ENCODE measurements at regions not wholly inside any gene's neighbourhood (a gene's known extent, or its start where the extent isn't known, plus 50 kb on each side); places are given as distances from the start of the nearest gene placed in this dataset.

GRCh38 chr18:34627137-34627920 lies 82.8 kb upstream of the DTNA start:
- no peak overlapping the region for H4K5ac ChIP-seq (ENCODE audit: low read depth, low read length)
- no peak overlapping the region for H4K91ac ChIP-seq (ENCODE audit: insufficient read depth, low read depth, low read length)
- ChIA-PET POLR2A (ENCODE audit: unreplicated experiment) (no interaction called here), CTCF (interaction anchor here (0.6 kb wide), 1 partner anchor 236 kb away, joined by 3 read pairs; no protein-coding TSS in a partner anchor)
- TF ChIP-seq CHD1 (IDR thresholded peaks at IDR 0.05; ENCODE audit: low read depth, low read length), result no peak
- TF ChIP-seq MXI1 (IDR thresholded peaks at IDR 0.05; ENCODE audit: borderline replicate concordance, low read depth, low read length), result no peak
- no peak for TF ChIP-seq USF2 (IDR thresholded peaks at IDR 0.05; ENCODE audit: low read depth, low read length)
- TF ChIP-seq RFX5 (IDR thresholded peaks at IDR 0.05; ENCODE audit: low read depth, low read length), result no peak
- no peak for TF ChIP-seq FOS (IDR thresholded peaks at IDR 0.05; ENCODE audit: low read depth, low read length)
- TF ChIP-seq RAD21 (IDR thresholded peaks at IDR 0.05; ENCODE audit: low read length), result no peak
- no peak for TF ChIP-seq CTCF (conservative IDR thresholded peaks at IDR 0.05; ENCODE audit: low read depth, low read length)
- no peak for TF ChIP-seq POLR2A (IDR thresholded peaks at IDR 0.05; ENCODE audit: low read depth, low read length)
- no peak for TF ChIP-seq MAZ (IDR thresholded peaks at IDR 0.05; ENCODE audit: borderline replicate concordance, low read depth, low read length)
- TF ChIP-seq MAFK (IDR thresholded peaks at IDR 0.05; ENCODE audit: low read depth, low read length), result no peak
- no peak for TF ChIP-seq BHLHE40 (IDR thresholded peaks at IDR 0.05; ENCODE audit: low read depth, low read length)
- TF ChIP-seq NFE2L2 (IDR thresholded peaks at IDR 0.05; ENCODE audit: low read depth, low read length), result no peak
- TF ChIP-seq SMC3 (IDR thresholded peaks at IDR 0.05; ENCODE audit: low read depth, low read length), result no peak
- no peak for TF ChIP-seq CEBPB (IDR thresholded peaks at IDR 0.05; ENCODE audit: low read depth, low read length)
- H3K23ac ChIP-seq (ENCODE audit: low read depth, low read length), result no peak overlapping the region
- H2AK9ac ChIP-seq (replicated peaks; ENCODE audit: low read depth, low read length, poor library complexity), result no peak overlapping the region
- no peak overlapping the region for H3K4me3 ChIP-seq (ENCODE audit: insufficient read depth, low read depth, low read length)
- H2BK120ac ChIP-seq (ENCODE audit: low read depth, low read length), result no peak overlapping the region
- no peaks in the 10 kb centered on the region for H3K36me3 ChIP-seq (ENCODE audit: control insufficient read depth, insufficient read depth, low read length)
- H3K27me3 ChIP-seq (ENCODE audit: control insufficient read depth, insufficient read depth, low read length), result peaks cover 7% of the 10 kb centered on the region; the same call in 1 of the 2 replicates
- no peak overlapping the region for H2BK15ac ChIP-seq (ENCODE audit: low read depth, low read length)
- no peak overlapping the region for H2AFZ ChIP-seq (replicated peaks; ENCODE audit: low read length, poor library complexity)
- dilution Hi-C loops (cut with HindIII; ENCODE audit: low sequenced_read_pairs, unreplicated experiment), result no loop called here
- no peaks in the 10 kb centered on the region for H3K9me1 ChIP-seq (ENCODE audit: insufficient read depth, low read length)
- intact Hi-C loops (cut with micrococcal nuclease), result no loop called here
- no CpG with 5 or more reads among the region's 2 CpGs for WGBS, 2 experiments (ENCODE audit: extremely low coverage in 2 of 2, insufficient read length in 1 of 2)
- no peak overlapping the region for H3K14ac ChIP-seq (replicated peaks; ENCODE audit: low read depth, low read length)
- BruUV-seq (replicated peaks), result no TSS peak
- H2BK20ac ChIP-seq (ENCODE audit: low read depth, low read length), result no peak overlapping the region
- no peak overlapping the region for H2AK5ac ChIP-seq (ENCODE audit: low read depth, low read length)
- no peaks in the 10 kb centered on the region for H4K20me1 ChIP-seq (ENCODE audit: insufficient read depth, low read length)
- no peak overlapping the region for H3K4ac ChIP-seq (ENCODE audit: low read depth, low read length)
- H3K27ac ChIP-seq (ENCODE audit: insufficient read depth, low read length), result no peak overlapping the region
- ATAC-seq (ENCODE audit: low read depth) (no peak), DNase-seq (no peak)
- no peak overlapping the region for H2BK5ac ChIP-seq (ENCODE audit: low read depth, low read length, poor library complexity, severe bottlenecking)
- H3K79me1 ChIP-seq (ENCODE audit: low read depth in 1 of 2, low read length in 2 of 2), result no peaks in the 10 kb centered on the region
- in situ Hi-C loops (cut with MboI; ENCODE audit: low sequenced_read_pairs), result no loop called here
- H3K4me2 ChIP-seq (ENCODE audit: low read depth, low read length), result no peak overlapping the region
- no peaks in the 10 kb centered on the region for H3K9me3 ChIP-seq (ENCODE audit: control insufficient read depth, insufficient read depth, low read length)
- no peaks in the 10 kb centered on the region for H3K4me1 ChIP-seq (ENCODE audit: control insufficient read depth, insufficient read depth, low read length)
- H3K9ac ChIP-seq (ENCODE audit: low read depth, low read length), result no peak overlapping the region
- H4K8ac ChIP-seq (ENCODE audit: low read depth in 2 of 2, low read length in 2 of 2), result no peak overlapping the region
- H3K18ac ChIP-seq (ENCODE audit: low read depth, low read length), result no peak overlapping the region
- no peak overlapping the region for H3K56ac ChIP-seq (ENCODE audit: extremely low read depth, insufficient read depth, low read length)
